ENCODE measurements at regions not wholly inside any gene's neighbourhood (a gene's known extent, or its start where the extent isn't known, plus 50 kb on each side); places are given as distances from the start of the nearest gene placed in this dataset.

DNA sequence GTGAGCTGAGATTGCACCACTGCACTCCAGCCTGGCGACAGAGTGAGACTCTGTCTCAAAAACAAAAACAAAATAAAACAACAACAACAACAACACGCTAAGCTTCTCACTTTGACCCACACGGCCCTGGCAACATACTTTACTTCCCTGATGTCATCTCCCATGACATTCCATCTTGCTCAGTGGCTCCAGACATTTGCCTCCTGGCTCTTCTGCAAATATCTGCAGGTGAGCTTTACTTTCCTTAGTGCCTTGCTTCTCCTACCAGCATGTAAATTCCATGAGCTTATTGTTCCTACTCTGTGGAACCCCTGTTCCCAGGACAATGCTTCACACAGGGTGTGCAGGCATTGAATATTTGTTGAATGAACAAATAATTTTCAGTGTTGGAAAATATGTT, 205.6 kb upstream of the TMTC4 start:
- no peak for DNase-seq (ENCODE audit: low read depth)
- in situ Hi-C loops (cut with HindIII; ENCODE audit: low pct_unique_long_range_greater_than_20kb, low sequenced_read_pairs), result no loop called here

DNA sequence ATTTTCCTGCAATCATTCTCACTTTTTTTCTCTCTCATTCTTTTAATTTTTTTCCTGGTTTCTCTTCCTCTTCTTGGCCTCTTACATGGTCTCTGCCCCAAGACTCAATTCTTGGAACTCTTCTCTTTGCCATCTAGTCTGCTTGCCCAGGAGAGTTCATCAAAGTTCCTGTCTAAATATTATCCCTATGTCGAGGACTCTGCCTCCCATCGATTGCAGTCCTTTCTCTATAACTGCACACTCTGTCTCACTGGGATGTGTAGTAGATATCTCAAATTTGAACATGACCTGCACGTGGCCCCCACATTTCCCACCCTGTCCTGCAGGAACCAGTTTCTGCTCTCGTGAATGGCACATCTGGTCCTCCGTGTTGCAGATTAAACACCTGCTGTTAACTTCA, 204.7 kb upstream of the TMTC4 start:
- in situ Hi-C loops (cut with HindIII; ENCODE audit: low pct_unique_long_range_greater_than_20kb, low sequenced_read_pairs), result no loop called here
- DNase-seq (ENCODE audit: low read depth), result no peak

DNA sequence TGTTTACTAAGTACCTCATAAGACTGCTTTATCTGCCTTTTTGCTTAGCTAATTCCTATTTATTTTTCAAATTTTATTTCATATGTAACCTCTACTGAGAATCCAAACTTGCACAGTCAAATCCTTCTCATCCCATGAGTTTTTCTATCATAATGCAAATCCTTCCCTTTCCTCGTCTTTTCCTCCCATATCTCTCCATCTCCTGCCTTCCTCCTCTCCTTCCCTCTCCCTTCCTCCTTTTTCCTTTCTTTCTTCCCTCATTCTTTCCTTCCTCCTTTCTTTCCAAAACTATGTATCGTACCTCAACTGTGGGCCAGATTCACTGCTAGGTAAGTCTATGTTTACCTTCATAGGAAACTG, 201.4 kb upstream of the TMTC4 start:
- no peak for DNase-seq (ENCODE audit: low read depth)
- in situ Hi-C loops (cut with HindIII; ENCODE audit: low pct_unique_long_range_greater_than_20kb, low sequenced_read_pairs), result no loop called here

DNA sequence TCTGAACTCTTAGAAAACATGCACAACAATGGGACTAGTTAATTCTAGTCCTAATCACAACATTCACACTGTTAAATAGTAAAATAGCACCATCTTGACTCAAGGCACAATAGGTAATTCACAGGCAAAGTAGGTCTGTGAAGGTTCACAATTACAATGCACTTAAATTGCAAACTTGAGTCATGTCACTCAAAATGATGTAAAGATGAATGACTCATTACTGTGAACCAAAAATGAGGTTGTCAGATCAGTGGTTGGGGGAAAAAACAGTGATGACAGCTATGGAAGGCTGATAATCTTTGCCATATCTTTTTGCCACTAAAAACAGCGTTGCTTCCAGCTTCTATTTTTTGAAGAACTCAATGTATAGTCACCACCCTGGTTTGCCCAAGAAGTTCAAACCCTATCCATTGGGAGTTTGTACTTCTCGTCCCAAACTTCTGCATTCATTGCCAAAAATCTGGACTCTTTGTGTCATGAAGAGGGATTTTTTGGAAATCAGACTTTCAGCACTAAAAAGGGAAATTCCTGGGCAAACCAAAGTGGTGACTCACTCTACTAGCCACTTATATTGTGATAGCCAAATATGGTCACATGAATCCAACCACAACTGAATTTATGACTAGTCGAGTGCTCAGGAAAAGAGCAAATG, 200.9 kb upstream of the TMTC4 start:
- in situ Hi-C loops (cut with HindIII; ENCODE audit: low pct_unique_long_range_greater_than_20kb, low sequenced_read_pairs), result no loop called here
- DNase-seq (ENCODE audit: low read depth), result peak; percentile 42

DNA sequence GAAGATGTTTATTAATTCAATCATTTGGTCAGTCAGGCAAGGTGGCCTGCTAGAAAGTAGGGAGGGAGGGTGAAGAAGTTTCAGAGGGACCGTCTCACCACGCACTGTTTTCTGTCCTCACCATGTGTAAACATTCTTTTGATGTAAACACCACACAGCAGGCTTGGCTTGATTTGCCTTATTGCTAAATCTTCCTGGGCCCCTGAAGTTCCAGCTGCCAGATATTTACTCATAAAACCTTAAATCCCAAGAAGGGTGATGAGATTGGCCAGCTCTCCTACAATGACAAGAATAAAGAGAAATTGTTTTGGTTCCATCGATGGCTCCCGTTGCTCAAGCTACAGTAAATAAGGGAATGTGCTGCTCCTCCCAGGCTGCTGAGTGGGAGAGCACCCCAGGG, 198.2 kb upstream of the TMTC4 start:
- in situ Hi-C loops (cut with HindIII; ENCODE audit: low pct_unique_long_range_greater_than_20kb, low sequenced_read_pairs), result no loop called here
- no peak for DNase-seq (ENCODE audit: low read depth)

DNA sequence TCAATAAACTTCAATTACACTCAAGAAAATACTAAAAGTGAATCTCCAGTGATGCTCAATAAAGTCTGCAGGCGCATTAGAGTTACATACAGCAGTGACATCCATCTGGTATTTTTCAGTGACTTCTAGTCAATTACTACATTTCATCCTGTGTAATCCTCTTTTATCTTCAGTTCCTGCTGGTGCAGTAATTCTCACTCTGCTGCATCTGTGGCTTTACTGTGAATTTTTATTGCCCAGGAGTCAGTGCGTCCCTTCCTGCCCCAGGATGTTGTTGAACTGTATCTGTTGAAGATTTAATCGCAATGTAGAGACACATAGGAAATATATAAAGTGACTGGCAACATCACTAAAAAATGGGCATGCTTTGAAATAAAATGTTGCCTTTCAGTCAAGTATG, 196.3 kb upstream of the TMTC4 start:
- in situ Hi-C loops (cut with HindIII; ENCODE audit: low pct_unique_long_range_greater_than_20kb, low sequenced_read_pairs), result no loop called here
- DNase-seq (ENCODE audit: low read depth), result no peak

DNA sequence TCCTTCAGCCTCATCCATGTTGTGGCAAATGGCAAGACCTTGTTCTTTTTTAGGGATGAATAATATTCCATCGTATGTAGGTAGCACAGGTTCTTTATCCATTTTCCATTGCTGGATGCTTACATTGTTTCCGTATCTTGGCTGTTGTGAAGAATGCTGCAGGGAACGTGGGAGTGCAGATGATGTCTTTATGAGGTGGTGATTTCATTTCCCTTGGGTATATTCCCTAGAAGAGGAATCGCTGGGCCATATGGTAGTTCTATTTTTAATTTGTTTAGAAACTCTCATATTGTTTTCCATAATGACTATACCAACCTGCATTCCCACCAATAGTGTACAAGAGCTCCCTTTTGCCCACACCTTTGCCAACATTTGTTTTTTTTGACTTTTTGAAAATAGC, 186.3 kb upstream of the TMTC4 start:
- in situ Hi-C loops (cut with HindIII; ENCODE audit: low pct_unique_long_range_greater_than_20kb, low sequenced_read_pairs), result no loop called here
- no peak for DNase-seq (ENCODE audit: low read depth)

DNA sequence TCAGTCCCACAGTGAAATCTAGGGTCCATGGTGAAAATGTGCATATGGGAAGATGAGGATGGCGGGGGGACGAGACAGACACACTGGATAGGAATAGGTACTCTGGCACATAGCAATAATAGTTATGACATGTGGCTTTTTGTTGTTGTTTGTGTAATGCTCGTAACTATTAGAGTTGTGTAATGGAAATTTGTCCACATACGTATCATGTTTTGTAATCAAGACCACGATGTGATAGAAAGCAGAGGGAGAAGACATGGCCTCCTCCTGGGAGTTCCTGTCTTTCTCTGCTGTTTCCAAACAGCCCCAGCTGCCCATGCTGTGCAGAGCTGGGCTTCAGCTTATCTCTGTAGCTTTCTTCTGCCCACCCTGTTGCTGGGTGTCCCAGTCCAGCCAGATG, 185.3 kb upstream of the TMTC4 start:
- in situ Hi-C loops (cut with HindIII; ENCODE audit: low pct_unique_long_range_greater_than_20kb, low sequenced_read_pairs), result no loop called here
- DNase-seq (ENCODE audit: low read depth), result no peak

DNA sequence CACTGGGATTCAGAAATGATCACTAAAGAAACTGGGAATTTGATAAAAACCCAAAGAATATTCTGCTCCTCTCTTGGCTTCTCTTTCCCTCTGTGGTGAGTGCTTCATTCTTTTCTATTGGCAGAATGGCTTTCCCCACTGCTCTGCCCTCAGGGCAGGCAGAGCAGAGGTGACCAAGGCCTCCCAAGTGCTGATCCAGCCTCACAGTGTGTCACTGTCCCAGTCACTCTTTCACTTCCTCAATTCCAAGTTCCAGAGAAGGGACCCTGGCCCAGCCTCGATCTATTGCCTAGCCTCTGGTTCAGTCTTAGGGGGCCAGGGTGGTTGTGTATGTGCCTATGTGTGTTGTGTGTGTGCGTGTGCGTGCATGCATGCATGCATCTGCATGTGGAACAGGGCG, 180.6 kb upstream of the TMTC4 start:
- in situ Hi-C loops (cut with HindIII; ENCODE audit: low pct_unique_long_range_greater_than_20kb, low sequenced_read_pairs), result no loop called here
- DNase-seq (ENCODE audit: low read depth), result no peak

DNA sequence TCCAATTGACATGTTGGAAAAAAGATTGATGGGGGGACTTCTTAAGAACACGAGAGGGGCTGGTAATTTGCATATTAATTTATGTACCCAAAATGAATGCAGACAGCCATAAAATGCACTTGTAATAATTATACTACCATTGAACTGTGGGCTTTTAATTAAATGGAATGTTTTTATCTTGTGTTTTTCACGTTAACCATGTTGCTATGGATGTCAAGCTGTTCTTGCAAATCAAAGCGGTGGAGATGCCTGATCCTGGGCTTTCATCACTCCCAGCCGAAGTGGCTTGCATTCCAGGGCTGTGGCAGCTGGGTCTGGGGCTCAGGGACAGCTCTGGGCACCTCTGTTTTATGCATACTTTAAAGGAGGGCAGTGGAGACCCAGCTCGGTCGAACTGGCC, 179.4 kb upstream of the TMTC4 start:
- in situ Hi-C loops (cut with HindIII; ENCODE audit: low pct_unique_long_range_greater_than_20kb, low sequenced_read_pairs), result no loop called here
- no peak for DNase-seq (ENCODE audit: low read depth)

DNA sequence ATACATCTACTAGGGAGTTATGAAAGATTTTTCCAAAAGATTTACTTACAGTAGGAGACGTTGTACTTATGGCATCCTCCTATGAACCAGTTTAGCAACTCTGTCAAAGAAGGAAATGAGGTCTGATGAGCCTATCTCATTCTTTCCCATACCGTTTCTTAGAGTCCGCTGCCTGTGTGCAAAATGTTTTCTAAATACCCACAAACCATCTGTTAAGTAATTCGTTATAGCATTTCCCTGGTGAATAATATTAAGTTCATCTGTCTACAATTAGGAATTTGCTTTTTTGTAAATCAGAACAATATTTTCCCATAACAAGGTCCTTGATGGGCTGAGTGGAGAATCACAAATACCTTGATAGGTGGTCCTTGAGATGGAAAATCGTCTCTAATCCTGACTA, 178.8 kb upstream of the TMTC4 start:
- DNase-seq (ENCODE audit: low read depth), result no peak
- in situ Hi-C loops (cut with HindIII; ENCODE audit: low pct_unique_long_range_greater_than_20kb, low sequenced_read_pairs), result no loop called here

DNA sequence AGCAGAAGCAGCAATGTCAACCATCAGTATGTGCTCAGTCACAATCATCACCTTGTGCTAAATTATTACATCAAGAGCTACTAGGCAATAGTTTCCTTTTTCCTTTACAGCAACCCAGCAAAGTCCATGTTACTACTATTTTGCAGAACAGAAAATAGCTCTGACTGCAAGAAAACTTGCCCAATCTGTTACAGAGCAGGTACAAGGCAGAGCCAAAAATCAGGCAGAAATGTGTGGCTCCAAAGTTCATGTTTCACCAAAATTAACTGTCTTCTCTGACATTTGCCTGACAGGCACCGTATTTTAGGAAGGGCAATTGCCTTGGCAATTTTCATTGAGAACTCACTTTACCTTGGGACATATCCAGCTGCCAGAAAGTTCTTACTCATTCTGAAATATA, 177.6 kb upstream of the TMTC4 start:
- DNase-seq (ENCODE audit: low read depth), result no peak
- in situ Hi-C loops (cut with HindIII; ENCODE audit: low pct_unique_long_range_greater_than_20kb, low sequenced_read_pairs), result no loop called here

DNA sequence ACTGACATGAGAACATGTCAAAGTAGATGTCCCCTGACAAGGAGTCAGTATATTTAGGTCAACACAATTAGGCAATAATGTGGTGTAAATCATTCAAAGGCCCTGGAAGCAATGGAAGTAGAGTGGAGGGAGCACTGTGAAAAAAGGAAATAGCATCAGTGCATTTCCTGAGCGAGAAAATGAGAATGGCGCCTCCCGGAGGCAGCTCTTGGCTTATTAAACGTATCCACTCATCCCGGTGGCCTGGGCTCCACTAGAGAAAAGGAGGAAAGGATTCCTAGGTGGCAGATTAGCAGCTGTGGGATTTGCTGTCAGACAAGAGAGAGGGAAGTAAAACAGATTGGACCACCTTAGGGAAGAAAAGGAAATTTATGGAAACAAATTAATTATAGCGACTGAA, 173.7 kb upstream of the TMTC4 start:
- no peak for DNase-seq (ENCODE audit: low read depth)
- in situ Hi-C loops (cut with HindIII; ENCODE audit: low pct_unique_long_range_greater_than_20kb, low sequenced_read_pairs), result no loop called here

DNA sequence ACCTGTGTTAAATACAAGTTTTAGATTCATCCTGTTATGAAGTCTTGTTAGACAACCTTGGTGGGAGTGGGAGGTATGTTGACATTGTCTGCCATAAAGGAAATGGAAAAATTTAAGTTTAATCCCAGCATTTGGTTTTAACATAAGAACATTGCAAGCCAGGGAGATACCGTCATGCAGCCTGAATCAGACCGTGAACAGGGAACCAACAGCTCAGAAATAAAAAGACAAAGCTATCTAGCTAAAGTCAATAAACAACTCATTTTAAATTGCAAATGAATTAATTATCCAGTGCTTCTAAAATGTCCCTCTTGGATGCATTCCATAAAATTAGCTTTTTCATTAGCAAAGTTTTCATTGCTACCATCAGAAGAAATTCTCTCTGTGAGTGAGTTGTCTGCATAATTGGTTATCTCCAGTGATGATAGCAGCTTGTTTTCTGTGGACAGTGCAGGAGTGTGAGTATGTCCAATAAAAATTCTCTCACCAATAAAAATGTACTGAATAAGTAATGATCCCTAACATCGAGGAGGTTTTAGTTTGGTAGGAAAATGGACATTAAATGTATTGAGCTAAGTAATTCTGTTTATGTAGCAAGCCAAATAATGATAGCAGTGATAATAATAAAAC, 170.6 kb upstream of the TMTC4 start:
- no peak for DNase-seq (ENCODE audit: low read depth)
- in situ Hi-C loops (cut with HindIII; ENCODE audit: low pct_unique_long_range_greater_than_20kb, low sequenced_read_pairs), result no loop called here

DNA sequence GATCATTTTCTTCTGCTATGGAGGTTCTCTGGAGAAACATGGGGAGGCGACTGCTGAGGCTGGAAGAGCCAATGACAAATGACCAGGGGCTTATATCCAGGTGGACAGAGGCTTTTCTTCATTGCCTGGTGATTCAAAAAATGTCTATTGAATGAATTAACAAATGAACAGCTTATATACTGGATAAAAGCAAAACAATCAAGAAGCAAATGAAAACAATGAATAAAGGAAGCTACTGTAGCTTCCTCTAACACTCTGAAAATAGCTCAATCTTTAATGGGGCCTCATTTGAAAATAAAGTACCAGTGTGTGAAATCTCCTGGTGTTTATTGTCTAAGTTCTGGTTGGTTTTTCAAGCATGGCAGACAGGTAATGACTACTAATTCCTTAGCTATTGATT, 167.5 kb upstream of the TMTC4 start:
- in situ Hi-C loops (cut with HindIII; ENCODE audit: low pct_unique_long_range_greater_than_20kb, low sequenced_read_pairs), result no loop called here
- DNase-seq (ENCODE audit: low read depth), result no peak

DNA sequence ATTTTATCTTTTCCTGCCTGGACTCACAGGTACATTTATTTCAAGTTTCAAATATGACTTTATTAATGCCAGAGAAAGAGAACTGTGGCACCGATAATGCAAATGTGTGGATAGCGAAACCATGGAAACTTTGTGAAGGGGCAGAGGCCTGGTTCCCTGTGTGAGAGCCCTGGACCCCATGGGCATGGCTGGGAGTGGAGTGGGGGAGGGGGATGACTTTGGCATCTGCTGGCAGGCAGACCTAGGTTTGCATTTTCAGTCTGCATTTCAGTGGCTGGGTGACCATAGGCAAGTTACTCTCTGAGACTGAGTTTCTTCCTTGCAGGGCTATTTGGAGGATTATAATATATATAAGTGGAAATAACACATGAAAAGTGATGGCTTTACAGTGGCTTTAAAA, 163.8 kb upstream of the TMTC4 start:
- in situ Hi-C loops (cut with HindIII; ENCODE audit: low pct_unique_long_range_greater_than_20kb, low sequenced_read_pairs), result no loop called here
- DNase-seq (ENCODE audit: low read depth), result no peak

DNA sequence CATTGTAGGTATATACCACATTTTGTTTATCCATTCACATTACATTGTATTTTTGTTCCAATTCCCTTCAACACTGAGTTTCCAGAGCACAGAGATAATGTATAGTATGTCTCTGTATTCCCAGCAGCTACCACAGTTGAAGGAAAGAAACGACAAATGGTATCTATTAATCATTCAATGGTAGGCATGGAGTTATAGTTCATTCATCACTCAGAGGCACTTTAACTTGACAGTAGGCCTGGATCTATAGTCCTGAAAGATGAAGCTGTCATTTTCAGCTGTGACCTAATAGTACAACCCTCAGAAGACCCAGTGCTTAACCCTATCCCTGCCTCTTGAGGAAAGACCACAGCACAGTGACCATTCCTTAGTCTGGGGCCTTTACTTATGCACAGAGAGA, 163.0 kb upstream of the TMTC4 start:
- in situ Hi-C loops (cut with HindIII; ENCODE audit: low pct_unique_long_range_greater_than_20kb, low sequenced_read_pairs), result no loop called here
- no peak for DNase-seq (ENCODE audit: low read depth)

DNA sequence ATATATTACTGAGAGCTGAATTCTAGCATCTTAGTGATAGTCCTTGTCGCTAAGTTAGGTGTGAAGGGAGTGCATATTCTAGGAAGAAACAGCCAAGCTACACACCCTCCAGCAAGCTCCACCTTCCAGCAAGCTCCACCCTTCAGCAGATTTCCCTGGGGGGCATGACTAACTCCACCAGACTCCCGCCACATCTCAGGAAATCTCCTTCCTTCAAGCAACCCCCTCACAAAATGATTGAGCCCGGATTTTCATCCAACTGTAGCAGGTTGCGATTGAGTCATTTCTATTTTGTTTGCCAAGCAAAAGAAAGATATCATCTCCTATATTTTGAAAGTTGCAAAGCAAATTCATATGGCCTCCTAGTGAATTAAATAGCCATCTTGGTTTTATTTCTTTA, 162.1 kb upstream of the TMTC4 start:
- DNase-seq (ENCODE audit: low read depth), result no peak
- in situ Hi-C loops (cut with HindIII; ENCODE audit: low pct_unique_long_range_greater_than_20kb, low sequenced_read_pairs), result no loop called here

DNA sequence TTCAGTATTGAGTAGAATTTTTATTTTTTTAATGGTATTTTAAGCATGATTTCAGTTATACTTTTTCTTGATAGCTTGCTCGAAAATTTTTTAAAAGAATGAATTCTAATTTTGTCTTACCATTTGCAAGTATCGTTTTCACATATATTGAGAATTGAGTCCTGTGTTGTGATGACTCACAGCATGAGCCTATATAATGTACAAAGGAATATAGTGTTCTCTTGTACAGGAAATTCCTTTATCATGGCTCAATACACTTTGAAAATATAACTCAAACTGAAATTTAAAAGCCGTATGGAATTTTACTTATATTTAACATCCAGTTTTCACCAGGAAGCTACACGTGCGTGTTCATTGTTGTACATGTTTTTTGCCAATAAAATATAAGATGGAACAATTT, 161.1 kb upstream of the TMTC4 start:
- in situ Hi-C loops (cut with HindIII; ENCODE audit: low pct_unique_long_range_greater_than_20kb, low sequenced_read_pairs), result no loop called here
- DNase-seq (ENCODE audit: low read depth), result no peak

DNA sequence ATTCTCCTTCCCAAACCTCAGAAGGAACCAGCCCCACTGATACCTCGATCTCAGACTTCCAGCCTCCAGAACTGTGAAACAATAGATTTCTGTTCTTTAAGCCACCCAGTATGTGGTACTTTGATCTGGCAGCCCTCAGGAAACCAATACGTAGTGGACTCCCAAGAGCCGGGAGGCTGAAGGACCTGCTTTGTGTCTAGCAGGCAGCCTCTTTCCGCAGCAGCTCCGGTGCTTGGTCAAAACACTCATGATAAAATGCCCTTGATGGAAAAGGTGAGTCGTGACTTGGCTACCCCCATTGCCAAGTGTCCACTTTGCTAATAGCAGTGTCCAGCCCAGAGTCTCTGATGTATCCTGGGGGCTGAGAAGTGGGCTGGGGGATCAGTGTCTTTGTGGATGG, 158.8 kb upstream of the TMTC4 start:
- in situ Hi-C loops (cut with HindIII; ENCODE audit: low pct_unique_long_range_greater_than_20kb, low sequenced_read_pairs), result no loop called here
- no peak for DNase-seq (ENCODE audit: low read depth)

DNA sequence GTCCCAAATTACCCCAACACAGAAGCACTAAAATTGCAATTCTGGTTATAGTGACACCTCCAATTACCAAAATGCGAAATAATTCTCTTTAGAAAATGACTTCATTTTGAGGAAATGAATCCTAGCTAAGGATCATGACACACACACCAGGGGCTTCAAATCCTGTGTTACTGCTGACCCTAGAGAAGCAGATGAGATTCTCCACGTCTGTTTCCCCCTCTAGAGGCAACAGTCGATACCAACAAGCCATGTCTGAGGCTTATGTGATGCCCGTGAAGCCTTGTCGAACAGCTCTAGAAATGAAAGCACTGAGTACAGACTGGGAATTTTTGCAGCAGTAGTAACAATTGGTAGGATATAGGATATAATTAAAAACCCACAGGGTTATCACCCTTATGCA, 153.6 kb upstream of the TMTC4 start:
- no peak for DNase-seq (ENCODE audit: low read depth)
- in situ Hi-C loops (cut with HindIII; ENCODE audit: low pct_unique_long_range_greater_than_20kb, low sequenced_read_pairs), result no loop called here

Data from Caki2 (cell line).